Lower leg skin (tissue), 3 donors: ENCODE measurements at regions not wholly inside any gene's neighbourhood (a gene's known extent, or its start where the extent isn't known, plus 50 kb on each side); places are given as distances from the start of the nearest gene placed in this dataset.

Experiments
- CTCF ChIP-seq, 3 donors: fragments of 450-650 bp; IDR thresholded peaks; one replicate each; pipeline ENCODE4 v1.5.1; 2016; ENCODE audit warnings: antibody characterized with exemption in 3 of 3, mild to moderate bottlenecking in 3 of 3, moderate library complexity in 2 of 3
- POLR2A ChIP-seq, 2 donors: fragments of 450-650 bp; IDR thresholded peaks; one replicate each; pipeline ENCODE4 v1.6.1; 2016 to 2017; ENCODE audit warnings: antibody characterized with exemption in 2 of 2, mild to moderate bottlenecking in 1 of 2, moderate library complexity in 1 of 2

- TF ChIP-seq CTCF (IDR thresholded peaks at IDR 0.05) (no peak), POLR2A (IDR thresholded peaks at IDR 0.05) (no peak)
Measured at GRCh38 chr11:106581399-106581798, 436.9 kb downstream of the GUCY1A2 start.
